ENCODE measurements at regions not wholly inside any gene's neighbourhood (a gene's known extent, or its start where the extent isn't known, plus 50 kb on each side); places are given as distances from the start of the nearest gene placed in this dataset.

DNA sequence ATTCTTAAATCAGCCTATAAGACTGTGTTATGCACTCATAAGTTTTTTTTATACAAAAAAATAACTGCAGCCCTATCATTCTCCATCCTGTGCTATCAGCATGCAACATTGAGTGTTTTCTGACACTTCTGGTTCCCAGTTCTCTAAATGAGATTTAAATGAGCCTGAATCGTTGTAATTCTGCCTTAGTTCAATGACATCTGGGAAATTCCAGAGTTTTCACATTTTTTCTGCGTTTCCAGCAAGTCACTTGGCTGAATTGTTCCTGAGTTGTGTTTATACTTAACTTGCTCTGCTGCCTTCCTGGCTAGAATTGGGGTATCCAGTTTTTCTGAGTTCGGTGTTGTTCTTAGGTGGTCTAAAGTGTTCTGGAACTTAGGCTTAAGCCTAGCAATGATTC lies 636.1 kb upstream of the FZD8 start:
- Histone ChIP-seq H3K4me3 (ENCODE audit: low read depth, low read length) (no peak overlapping the region), H3K36me3 (ENCODE audit: control insufficient read depth, insufficient read depth, low read length) (no peaks in the 10 kb centered on the region), H3K27me3 (ENCODE audit: control insufficient read depth, insufficient read depth, low read length) (no peaks in the 10 kb centered on the region)
- no peak for DNase-seq (ENCODE audit: low read depth)
- TF ChIP-seq, protein P1, sequence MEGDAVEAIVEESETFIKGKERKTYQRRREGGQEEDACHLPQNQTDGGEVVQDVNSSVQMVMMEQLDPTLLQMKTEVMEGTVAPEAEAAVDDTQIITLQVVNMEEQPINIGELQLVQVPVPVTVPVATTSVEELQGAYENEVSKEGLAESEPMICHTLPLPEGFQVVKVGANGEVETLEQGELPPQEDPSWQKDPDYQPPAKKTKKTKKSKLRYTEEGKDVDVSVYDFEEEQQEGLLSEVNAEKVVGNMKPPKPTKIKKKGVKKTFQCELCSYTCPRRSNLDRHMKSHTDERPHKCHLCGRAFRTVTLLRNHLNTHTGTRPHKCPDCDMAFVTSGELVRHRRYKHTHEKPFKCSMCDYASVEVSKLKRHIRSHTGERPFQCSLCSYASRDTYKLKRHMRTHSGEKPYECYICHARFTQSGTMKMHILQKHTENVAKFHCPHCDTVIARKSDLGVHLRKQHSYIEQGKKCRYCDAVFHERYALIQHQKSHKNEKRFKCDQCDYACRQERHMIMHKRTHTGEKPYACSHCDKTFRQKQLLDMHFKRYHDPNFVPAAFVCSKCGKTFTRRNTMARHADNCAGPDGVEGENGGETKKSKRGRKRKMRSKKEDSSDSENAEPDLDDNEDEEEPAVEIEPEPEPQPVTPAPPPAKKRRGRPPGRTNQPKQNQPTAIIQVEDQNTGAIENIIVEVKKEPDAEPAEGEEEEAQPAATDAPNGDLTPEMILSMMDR (IDR thresholded peaks at IDR 0.05; ENCODE audit: insufficient read depth, low read length, poor library complexity, severe bottlenecking) = no peak

DNA sequence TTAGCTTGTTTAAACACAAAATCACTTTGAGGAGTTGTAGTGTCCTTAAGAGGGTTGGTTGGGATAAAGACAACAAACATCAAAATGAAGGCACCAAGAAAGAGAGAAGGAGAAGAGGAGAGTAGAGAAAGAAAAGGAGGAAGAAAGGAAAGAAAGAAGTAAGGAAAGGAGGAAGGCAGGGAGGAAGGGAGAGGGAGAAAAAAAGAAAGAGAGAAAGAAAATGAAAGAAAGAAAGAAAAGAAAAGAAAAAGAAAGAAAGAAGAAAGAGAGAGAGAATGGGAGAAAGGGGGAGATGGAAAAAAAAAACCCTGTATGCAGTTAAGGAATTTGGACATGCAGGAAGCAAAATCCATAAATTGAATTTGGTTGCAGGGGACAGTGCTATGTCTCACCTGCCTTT lies 635.4 kb upstream of the FZD8 start:
- no peak for DNase-seq (ENCODE audit: low read depth)
- Histone ChIP-seq H3K4me3 (ENCODE audit: low read depth, low read length) (no peak overlapping the region), H3K27me3 (ENCODE audit: control insufficient read depth, insufficient read depth, low read length) (no peaks in the 10 kb centered on the region), H3K36me3 (ENCODE audit: control insufficient read depth, insufficient read depth, low read length) (no peaks in the 10 kb centered on the region)
- TF ChIP-seq, protein P1 (IDR thresholded peaks at IDR 0.05; ENCODE audit: insufficient read depth, low read length, poor library complexity, severe bottlenecking) = no peak

DNA sequence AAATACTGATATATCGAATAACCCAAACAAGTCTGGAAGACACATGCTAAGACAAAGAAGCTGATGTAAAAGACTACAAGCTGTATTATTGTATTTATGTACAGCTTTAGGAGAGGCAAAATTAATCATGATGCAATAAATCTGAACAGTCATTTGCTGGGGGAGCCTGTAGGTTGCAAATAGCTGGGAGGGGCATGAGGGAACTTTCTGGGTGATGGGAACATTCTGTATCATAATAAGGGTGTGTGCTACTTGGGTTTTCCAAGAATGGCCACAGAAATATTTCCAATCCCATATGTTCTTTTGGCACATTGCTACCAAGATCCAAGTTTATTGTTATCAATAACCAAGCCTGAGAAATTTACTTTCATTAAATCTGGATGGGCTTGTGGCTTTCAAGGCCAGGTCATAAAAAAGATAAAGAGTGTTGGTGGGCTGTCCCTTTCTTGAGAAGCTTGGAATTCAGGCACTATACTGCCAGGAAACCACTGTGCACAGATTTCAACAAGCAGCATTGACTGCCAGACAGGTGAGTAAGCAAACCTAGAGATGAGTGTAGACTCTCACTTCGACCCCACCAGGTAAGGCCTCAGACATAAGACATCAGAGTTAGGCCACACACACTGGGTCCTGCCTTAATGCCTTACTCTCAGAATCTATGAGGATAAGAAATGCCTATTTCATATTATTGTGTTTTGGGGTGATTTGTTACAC lies 629.7 kb upstream of the FZD8 start:
- H3K27me3 ChIP-seq (ENCODE audit: control insufficient read depth, insufficient read depth, low read length) = no peaks in the 10 kb centered on the region
- H3K36me3 ChIP-seq (ENCODE audit: control insufficient read depth, insufficient read depth, low read length) = no peaks in the 10 kb centered on the region
- no peak for DNase-seq (ENCODE audit: low read depth)
- H3K4me3 ChIP-seq (ENCODE audit: low read depth, low read length) = no peak overlapping the region
- TF ChIP-seq, protein P1 (IDR thresholded peaks at IDR 0.05; ENCODE audit: insufficient read depth, low read length, poor library complexity, severe bottlenecking) = no peak

DNA sequence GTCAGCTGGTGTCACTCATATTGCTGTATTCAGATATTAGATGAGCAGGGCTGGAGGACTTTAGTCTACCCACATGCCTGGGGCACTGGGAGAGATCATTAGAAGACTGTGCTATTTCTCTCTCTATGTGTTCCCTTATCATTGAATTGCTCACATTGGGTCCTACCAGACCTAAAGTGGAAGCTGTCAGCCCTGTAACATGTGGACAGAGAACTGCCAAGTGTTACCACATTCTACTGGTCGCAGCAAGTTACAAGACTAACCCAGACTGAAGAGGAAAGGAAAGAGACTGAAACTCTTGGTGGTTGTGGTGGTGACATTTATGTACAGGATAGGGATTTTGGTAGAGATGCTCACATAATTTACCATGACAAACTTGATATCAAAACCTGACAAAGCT lies 627.1 kb upstream of the FZD8 start:
- TF ChIP-seq, protein P1 (IDR thresholded peaks at IDR 0.05; ENCODE audit: insufficient read depth, low read length, poor library complexity, severe bottlenecking) = no peak
- H3K27me3 ChIP-seq (ENCODE audit: control insufficient read depth, insufficient read depth, low read length) = no peaks in the 10 kb centered on the region
- no peak for DNase-seq (ENCODE audit: low read depth)
- H3K4me3 ChIP-seq (ENCODE audit: low read depth, low read length) = no peak overlapping the region
- H3K36me3 ChIP-seq (ENCODE audit: control insufficient read depth, insufficient read depth, low read length) = no peaks in the 10 kb centered on the region

DNA sequence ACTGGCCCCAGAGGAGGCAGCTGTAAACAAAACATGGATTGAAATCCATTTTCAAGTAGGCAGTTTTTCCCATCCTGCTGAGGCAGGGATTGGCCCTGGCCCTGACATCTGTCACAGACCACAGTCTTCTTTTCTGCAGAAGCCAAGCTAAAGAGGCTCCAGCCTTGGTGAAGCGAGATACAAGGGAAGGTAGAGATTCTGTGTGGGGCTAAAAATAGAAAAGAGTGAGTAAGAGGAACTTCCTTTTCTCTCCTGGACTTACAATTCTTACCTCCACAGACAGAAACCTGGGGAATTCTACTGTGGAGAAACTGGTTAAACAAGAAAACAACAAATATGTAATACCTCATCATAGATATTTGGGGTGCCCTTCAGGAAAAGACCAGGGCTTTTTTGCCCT lies 624.8 kb upstream of the FZD8 start:
- no peaks in the 10 kb centered on the region for H3K27me3 ChIP-seq (ENCODE audit: control insufficient read depth, insufficient read depth, low read length)
- TF ChIP-seq, protein P1 (IDR thresholded peaks at IDR 0.05; ENCODE audit: insufficient read depth, low read length, poor library complexity, severe bottlenecking) = no peak
- no peak overlapping the region for H3K4me3 ChIP-seq (ENCODE audit: low read depth, low read length)
- no peaks in the 10 kb centered on the region for H3K36me3 ChIP-seq (ENCODE audit: control insufficient read depth, insufficient read depth, low read length)
- DNase-seq (ENCODE audit: low read depth) = no peak

DNA sequence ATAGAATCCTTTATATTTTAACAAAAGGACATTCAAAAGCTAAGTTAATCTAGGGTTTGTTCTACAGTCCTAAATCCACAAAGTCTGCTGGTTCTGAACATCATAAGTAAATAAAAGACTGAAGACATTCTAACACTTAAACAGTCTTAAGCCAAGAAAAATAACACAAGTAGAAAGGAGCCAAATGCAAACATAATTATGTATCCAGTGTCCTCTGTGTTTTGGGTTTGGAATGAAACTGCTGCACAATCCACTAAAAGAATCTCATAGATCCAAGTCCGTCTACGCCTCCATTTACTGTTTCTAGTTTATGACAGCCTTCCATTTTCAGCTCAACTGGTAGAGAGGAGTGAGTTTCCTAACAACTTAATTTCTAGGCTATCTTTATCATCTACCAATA lies 623.6 kb upstream of the FZD8 start:
- DNase-seq (ENCODE audit: low read depth) = no peak
- H3K27me3 ChIP-seq (ENCODE audit: control insufficient read depth, insufficient read depth, low read length) = no peaks in the 10 kb centered on the region

More for the DNA sequence above, 623.6 kb upstream of the FZD8 start:
- Histone ChIP-seq H3K4me3 (ENCODE audit: low read depth, low read length) (no peak overlapping the region), H3K36me3 (ENCODE audit: control insufficient read depth, insufficient read depth, low read length) (no peaks in the 10 kb centered on the region)
- TF ChIP-seq, protein P1 (IDR thresholded peaks at IDR 0.05; ENCODE audit: insufficient read depth, low read length, poor library complexity, severe bottlenecking) = no peak

All from kidney epithelial cell (primary cell).